GM23338 (cell line): ENCODE measurements at regions not wholly inside any gene's neighbourhood (a gene's known extent, or its start where the extent isn't known, plus 50 kb on each side); places are given as distances from the start of the nearest gene placed in this dataset.

ENCODE experiments used
- ATAC-seq: fragments of 200-7000 bp; cut with Tn5 transposase; 3 replicates; pipeline ENCODE4 v1.9.1; 2020
- DNase-seq: peaks from one replicate; pipeline ENCODE4 v3.0.0-alpha.2; 2015; ENCODE audit warnings: low spot score
- H2AFZ ChIP-seq: fragments of 200-600 bp; sonication (generic); 2 replicates; pipeline ENCODE4 v1.8.0; 2016; ENCODE audit warnings: antibody characterized with exemption, mild to moderate bottlenecking, moderate library complexity
- H3F3A ChIP-seq: fragments of 200-600 bp; sonication (generic); replicated peaks from 2 replicates; pipeline ENCODE4 v1.8.0; 2017; ENCODE audit warnings: antibody characterized with exemption, mixed run types, low read depth
- H3K27ac ChIP-seq: fragments of 200-600 bp; sonication (generic); 2 replicates; pipeline ENCODE4 v1.6.1; 2016; ENCODE audit warnings: low read depth
- H3K27me3 ChIP-seq: fragments of 200-600 bp; sonication (generic); 2 replicates; pipeline ENCODE4 v1.8.0; 2016; ENCODE audit warnings: mild to moderate bottlenecking, mixed run types, moderate library complexity; ENCODE audit not compliant: insufficient read depth
- H3K36me3 ChIP-seq: fragments of 200-600 bp; sonication (generic); 2 replicates; pipeline ENCODE4 v1.8.0; 2016; ENCODE audit warnings: mild to moderate bottlenecking; ENCODE audit not compliant: insufficient read depth
- H3K4me1 ChIP-seq: fragments of 200-600 bp; sonication (generic); 2 replicates; pipeline ENCODE4 v1.8.0; 2016; ENCODE audit warnings: mild to moderate bottlenecking, moderate library complexity; ENCODE audit not compliant: insufficient read depth
- H3K4me2 ChIP-seq: fragments of 200-600 bp; sonication (generic); 2 replicates; pipeline ENCODE4 v1.7.1; 2017; ENCODE audit warnings: mixed run types
- H3K4me3 ChIP-seq: fragments of 200-600 bp; sonication (generic); 2 replicates; pipeline ENCODE4 v1.6.1; 2016; ENCODE audit warnings: mixed run types
- H3K79me2 ChIP-seq: fragments of 200-600 bp; sonication (generic); replicated peaks from 2 replicates; pipeline ENCODE4 v1.8.0; 2017; ENCODE audit warnings: mild to moderate bottlenecking; ENCODE audit not compliant: insufficient read depth
- H3K9me2 ChIP-seq: fragments of 200-600 bp; sonication (generic); 2 replicates; pipeline ENCODE4 v1.8.0; 2017; ENCODE audit not compliant: insufficient read depth
- H4K20me1 ChIP-seq: fragments of 200-600 bp; sonication (generic); replicated peaks from 2 replicates; pipeline ENCODE4 v1.8.0; 2017; ENCODE audit warnings: mild to moderate bottlenecking; ENCODE audit not compliant: insufficient read depth
- H3K27ac Mint-ChIP-seq: 2 replicates; pipeline ENCODE4 v1.8.0; 2020; ENCODE audit warnings: inconsistent platforms, mild to moderate bottlenecking, moderate library complexity, mixed read lengths
- H3K27me3 Mint-ChIP-seq: 3 replicates; pipeline ENCODE4 v1.8.0; 2022; ENCODE audit warnings: low read depth, mild to moderate bottlenecking, moderate library complexity, mixed read lengths, inconsistent platforms; ENCODE audit not compliant: insufficient read depth, poor library complexity
- H3K36me3 Mint-ChIP-seq: 3 replicates; pipeline ENCODE4 v1.8.0; 2021; ENCODE audit warnings: low read depth, mild to moderate bottlenecking, inconsistent platforms, moderate library complexity, mixed read lengths
- H3K4me1 Mint-ChIP-seq: 3 replicates; pipeline ENCODE4 v1.8.0; 2020; ENCODE audit warnings: mild to moderate bottlenecking, inconsistent platforms, mixed read lengths
- H3K4me3 Mint-ChIP-seq: 3 replicates; pipeline ENCODE4 v1.8.0; 2021; ENCODE audit warnings: moderate library complexity, mild to moderate bottlenecking, inconsistent platforms, mixed read lengths
- H3K9me3 Mint-ChIP-seq: 3 replicates; pipeline ENCODE4 v1.8.0; 2020; ENCODE audit warnings: moderate library complexity, mild to moderate bottlenecking, inconsistent platforms, mixed read lengths
- CREB1 ChIP-seq: fragments of 250-450 bp; sonication (Bioruptor Pico); IDR thresholded peaks from 2 replicates; pipeline ENCODE4 v1.5.0; 2020; ENCODE audit warnings: low read depth, mild to moderate bottlenecking, moderate library complexity
- CTCF ChIP-seq, 2 experiments: fragments of 200-600 bp in 1 of 2; sonication (generic) in 1 of 2; conservative IDR thresholded peaks; 2 replicates each; pipeline versions ENCODE4 v1.5.1 to v1.6.1; 2016 to 2017; ENCODE audit warnings: antibody characterized with exemption in 2 of 2, low read depth in 2 of 2, mild to moderate bottlenecking in 2 of 2, moderate library complexity in 1 of 2
- ETS1 ChIP-seq: IDR thresholded peaks from 2 replicates; pipeline ENCODE4 v1.6.1; 2016; ENCODE audit warnings: antibody characterized with exemption
- EZH2 ChIP-seq: fragments of 200-600 bp; sonication (generic); IDR thresholded peaks from one replicate; pipeline ENCODE4 v1.8.0; 2017; ENCODE audit warnings: antibody characterized with exemption, mild to moderate bottlenecking, low read depth; ENCODE audit not compliant: unreplicated experiment
- EZH2phosphoT487 ChIP-seq: fragments of 200-600 bp; sonication (generic); IDR thresholded peaks from one replicate; pipeline ENCODE4 v1.8.1; 2018; ENCODE audit warnings: antibody characterized with exemption; ENCODE audit not compliant: unreplicated experiment
- NANOG ChIP-seq: IDR thresholded peaks from 2 replicates; pipeline ENCODE4 v1.6.1; 2016; ENCODE audit warnings: antibody characterized with exemption, borderline replicate concordance
- POLR2AphosphoS5 ChIP-seq: IDR thresholded peaks from 2 replicates; pipeline ENCODE4 v1.6.1; 2016; ENCODE audit warnings: antibody characterized with exemption, low read depth
- REST ChIP-seq: IDR thresholded peaks from one replicate; pipeline ENCODE4 v1.6.1; 2018; ENCODE audit warnings: antibody characterized with exemption; ENCODE audit not compliant: unreplicated experiment
- STAT1 ChIP-seq: IDR thresholded peaks from one replicate; pipeline ENCODE4 v1.6.1; 2016; ENCODE audit warnings: antibody characterized with exemption; ENCODE audit not compliant: unreplicated experiment
- ZNF114 ChIP-seq: fragments of 250-450 bp; sonication (Bioruptor Pico); IDR thresholded peaks from 2 replicates; pipeline ENCODE4 v1.5.0; 2020; ENCODE audit warnings: mild to moderate bottlenecking, moderate library complexity
- ZNF331 ChIP-seq: fragments of 250-450 bp; sonication (Bioruptor Pico); IDR thresholded peaks from 2 replicates; pipeline ENCODE4 v1.5.0; 2020; ENCODE audit warnings: low read depth, mild to moderate bottlenecking, moderate library complexity
- ZNF462 ChIP-seq: fragments of 250-450 bp; sonication (Bioruptor Pico); IDR thresholded peaks from 2 replicates; pipeline ENCODE4 v1.5.0; 2020; ENCODE audit warnings: mild to moderate bottlenecking, moderate library complexity

GRCh38 chr3:170724599-170725280, 138.9 kb upstream of the SLC7A14 start (continued):
- TF ChIP-seq POLR2AphosphoS5, result no peak
- TF ChIP-seq NANOG, result no peak
- TF ChIP-seq EZH2phosphoT487, result no peak
- TF ChIP-seq STAT1, result no peak
- TF ChIP-seq CREB1 (CRISPR knock-in tag), result no peak
- TF ChIP-seq ZNF331 (CRISPR knock-in tag), result no peak

GRCh38 chr3:170723241-170723640, 137.4 kb upstream of the SLC7A14 start:
- no peak for TF ChIP-seq ZNF114 (CRISPR knock-in tag)
- no peak for TF ChIP-seq EZH2phosphoT487
- TF ChIP-seq ZNF331 (CRISPR knock-in tag), result no peak
- TF ChIP-seq ETS1, result no peak
- TF ChIP-seq STAT1, result no peak
- TF ChIP-seq EZH2, result no peak
- no peak for TF ChIP-seq REST
- TF ChIP-seq ZNF462 (CRISPR knock-in tag), result no peak
- TF ChIP-seq CREB1 (CRISPR knock-in tag), result no peak
- no peak for TF ChIP-seq CTCF (conservative IDR thresholded peaks at IDR 0.05; ENCODE audit: low read depth in 2 of 2)
- TF ChIP-seq POLR2AphosphoS5, result no peak
- no peak for DNase-seq

More at GRCh38 chr3:170723241-170723640, 137.4 kb upstream of the SLC7A14 start:
- Histone ChIP-seq H3K36me3 (no peaks in the 10 kb centered on the region), H3K27ac (no peak overlapping the region), H3K4me3 (no peak overlapping the region), H3K27me3 (no peaks in the 10 kb centered on the region), H3K79me2 (no peaks in the 10 kb centered on the region), H2AFZ (no peak overlapping the region), H4K20me1 (no peaks in the 10 kb centered on the region), H3K9me2 (peaks cover 7% of the 10 kb centered on the region; the same call in 1 of the 2 replicates), H3K4me1 (peaks cover 9% of the 10 kb centered on the region), H3F3A (no peaks in the 10 kb centered on the region), H3K4me2 (no peak overlapping the region)
- ATAC-seq, result no peak
- Mint-ChIP-seq H3K4me1 (peaks cover 6% of the 10 kb centered on the region), H3K27ac (no peak overlapping the region), H3K27me3 (no peaks in the 10 kb centered on the region), H3K9me3 (no peaks in the 10 kb centered on the region; the same call in 2 of the 3 replicates), H3K36me3 (no peaks in the 10 kb centered on the region), H3K4me3 (no peak overlapping the region)
